ENCODE measurements at regions not wholly inside any gene's neighbourhood (a gene's known extent, or its start where the extent isn't known, plus 50 kb on each side); places are given as distances from the start of the nearest gene placed in this dataset.

DNA sequence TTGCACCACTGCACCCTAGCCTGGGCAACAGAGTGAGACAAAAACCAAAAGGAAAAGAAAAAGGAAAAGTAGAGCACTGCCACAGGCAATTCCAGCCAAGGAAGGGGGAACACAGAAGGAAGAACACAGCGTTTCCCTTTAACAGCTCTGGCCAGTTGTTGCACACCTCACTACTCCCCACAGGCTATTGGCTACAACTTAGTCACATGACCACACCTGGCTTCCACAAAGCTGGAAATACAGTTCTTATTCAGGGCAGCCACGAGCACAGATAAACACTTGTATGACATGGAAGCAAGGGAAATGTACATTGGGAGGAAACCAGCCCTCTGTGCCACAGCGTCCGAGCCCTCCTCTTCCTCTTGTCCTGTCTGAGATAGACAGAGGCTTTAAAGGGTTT is 249.0 kb upstream of the JARID2 start:
- TF ChIP-seq EP300 (IDR thresholded peaks at IDR 0.05) = no peak
- TF ChIP-seq, protein P1, sequence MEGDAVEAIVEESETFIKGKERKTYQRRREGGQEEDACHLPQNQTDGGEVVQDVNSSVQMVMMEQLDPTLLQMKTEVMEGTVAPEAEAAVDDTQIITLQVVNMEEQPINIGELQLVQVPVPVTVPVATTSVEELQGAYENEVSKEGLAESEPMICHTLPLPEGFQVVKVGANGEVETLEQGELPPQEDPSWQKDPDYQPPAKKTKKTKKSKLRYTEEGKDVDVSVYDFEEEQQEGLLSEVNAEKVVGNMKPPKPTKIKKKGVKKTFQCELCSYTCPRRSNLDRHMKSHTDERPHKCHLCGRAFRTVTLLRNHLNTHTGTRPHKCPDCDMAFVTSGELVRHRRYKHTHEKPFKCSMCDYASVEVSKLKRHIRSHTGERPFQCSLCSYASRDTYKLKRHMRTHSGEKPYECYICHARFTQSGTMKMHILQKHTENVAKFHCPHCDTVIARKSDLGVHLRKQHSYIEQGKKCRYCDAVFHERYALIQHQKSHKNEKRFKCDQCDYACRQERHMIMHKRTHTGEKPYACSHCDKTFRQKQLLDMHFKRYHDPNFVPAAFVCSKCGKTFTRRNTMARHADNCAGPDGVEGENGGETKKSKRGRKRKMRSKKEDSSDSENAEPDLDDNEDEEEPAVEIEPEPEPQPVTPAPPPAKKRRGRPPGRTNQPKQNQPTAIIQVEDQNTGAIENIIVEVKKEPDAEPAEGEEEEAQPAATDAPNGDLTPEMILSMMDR (IDR thresholded peaks at IDR 0.05) = no peak
- no peak for TF ChIP-seq POLR2A (IDR thresholded peaks at IDR 0.05)
